Vagina (tissue), 2 donors: ENCODE measurements at regions not wholly inside any gene's neighbourhood (a gene's known extent, or its start where the extent isn't known, plus 50 kb on each side); places are given as distances from the start of the nearest gene placed in this dataset.

Source experiments
- POLR2A ChIP-seq, 2 donors: fragments of 450-650 bp; IDR thresholded peaks; one replicate each; pipeline ENCODE4 v1.6.1; 2017; ENCODE audit warnings: antibody characterized with exemption in 2 of 2, mild to moderate bottlenecking in 2 of 2, moderate library complexity in 2 of 2
- POLR2AphosphoS5 ChIP-seq, 2 donors: sonication (generic); formaldehyde crosslinking; IDR thresholded peaks; one replicate each; pipeline ENCODE4 v1.9.0; 2017; ENCODE audit warnings: antibody characterized with exemption in 2 of 2, mild to moderate bottlenecking in 2 of 2, low read depth in 1 of 2; ENCODE audit not compliant: insufficient read depth in 1 of 2
- TF ChIP-seq, protein P1 (sequence below), 3 experiments: fragments of 450-650 bp in 2 of 3; fragments of 200-600 bp in 1 of 3; sonication (generic) in 1 of 3; IDR thresholded peaks; one replicate each; pipeline ENCODE4 v1.5.1; 2017 to 2019; ENCODE audit warnings: antibody characterized with exemption in 3 of 3, mild to moderate bottlenecking in 2 of 3, moderate library complexity in 2 of 3

- TF ChIP-seq, protein P1, sequence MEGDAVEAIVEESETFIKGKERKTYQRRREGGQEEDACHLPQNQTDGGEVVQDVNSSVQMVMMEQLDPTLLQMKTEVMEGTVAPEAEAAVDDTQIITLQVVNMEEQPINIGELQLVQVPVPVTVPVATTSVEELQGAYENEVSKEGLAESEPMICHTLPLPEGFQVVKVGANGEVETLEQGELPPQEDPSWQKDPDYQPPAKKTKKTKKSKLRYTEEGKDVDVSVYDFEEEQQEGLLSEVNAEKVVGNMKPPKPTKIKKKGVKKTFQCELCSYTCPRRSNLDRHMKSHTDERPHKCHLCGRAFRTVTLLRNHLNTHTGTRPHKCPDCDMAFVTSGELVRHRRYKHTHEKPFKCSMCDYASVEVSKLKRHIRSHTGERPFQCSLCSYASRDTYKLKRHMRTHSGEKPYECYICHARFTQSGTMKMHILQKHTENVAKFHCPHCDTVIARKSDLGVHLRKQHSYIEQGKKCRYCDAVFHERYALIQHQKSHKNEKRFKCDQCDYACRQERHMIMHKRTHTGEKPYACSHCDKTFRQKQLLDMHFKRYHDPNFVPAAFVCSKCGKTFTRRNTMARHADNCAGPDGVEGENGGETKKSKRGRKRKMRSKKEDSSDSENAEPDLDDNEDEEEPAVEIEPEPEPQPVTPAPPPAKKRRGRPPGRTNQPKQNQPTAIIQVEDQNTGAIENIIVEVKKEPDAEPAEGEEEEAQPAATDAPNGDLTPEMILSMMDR (IDR thresholded peaks at IDR 0.05): no peak
- TF ChIP-seq POLR2A (IDR thresholded peaks at IDR 0.05) (no peak), POLR2AphosphoS5 (IDR thresholded peaks at IDR 0.05; ENCODE audit: insufficient read depth in 1 of 2, low read depth in 1 of 2) (no peak)
Measured at GRCh38 chr7:25035274-25035673, 55.3 kb upstream of the OSBPL3 start.
